Panc1 (cell line): ENCODE measurements at regions not wholly inside any gene's neighbourhood (a gene's known extent, or its start where the extent isn't known, plus 50 kb on each side); places are given as distances from the start of the nearest gene placed in this dataset.

Experiments
- ATAC-seq: fragments of 200-7000 bp; cut with Tn5 transposase; 2 replicates; pipeline ENCODE4 v1.9.1; 2020; ENCODE audit warnings: mild to moderate bottlenecking, moderate library complexity
- BruUV-seq: library from RNA; stranded (reverse); fragments of 400-500 nt; replicated peaks from 2 replicates; lab custom pipeline; 2021; lab: Mats Ljungman, UMichigan
- CTCF ChIA-PET: fragments of 300-600 bp; sonication (Branson Sonifier 250); formaldehyde crosslinking; loops from one replicate; lab custom pipeline; 2022; ENCODE audit warnings: antibody characterized with exemption; lab: Charles Lee
- POLR2A ChIA-PET: fragments of 300-600 bp; sonication (Branson Sonifier 250); formaldehyde crosslinking; loops from one replicate; lab custom pipeline; 2022; ENCODE audit warnings: antibody characterized with exemption; lab: Charles Lee
- DNase-seq: peaks from one replicate; pipeline ENCODE4 v3.0.0-alpha.2; 2010; ENCODE audit warnings: low read depth, low spot score
- H3K27ac ChIP-seq: 2 replicates; pipeline ENCODE4 v1.5.1; 2011; ENCODE audit warnings: mild to moderate bottlenecking, low read length, inconsistent platforms
- H3K27me3 ChIP-seq: fragments of 200-500 bp; sonication (Bioruptor generic); 2 replicates; pipeline ENCODE4 v1.6.0; 2014; ENCODE audit warnings: low read length, inconsistent platforms; ENCODE audit not compliant: control insufficient read depth, insufficient read depth
- H3K36me3 ChIP-seq: fragments of 200-500 bp; sonication (Bioruptor generic); 2 replicates; pipeline ENCODE4 v1.5.1; 2014; ENCODE audit warnings: inconsistent platforms, mild to moderate bottlenecking, low read length, moderate library complexity; ENCODE audit not compliant: control insufficient read depth, insufficient read depth
- H3K4me1 ChIP-seq: 2 replicates; pipeline ENCODE4 v1.5.1; 2011; ENCODE audit warnings: inconsistent platforms, mild to moderate bottlenecking, low read length, moderate library complexity; ENCODE audit not compliant: control insufficient read depth, insufficient read depth
- H3K4me3 ChIP-seq, 2 experiments: 2 replicates each; pipeline ENCODE4 v1.5.1; 2011 to 2012; ENCODE audit warnings: low read depth in 2 of 2, low read length in 2 of 2, mild to moderate bottlenecking in 2 of 2, inconsistent platforms in 1 of 2, moderate library complexity in 1 of 2
- H3K9me3 ChIP-seq: fragments of 200-500 bp; sonication (Bioruptor generic); 2 replicates; pipeline ENCODE4 v1.5.1; 2014; ENCODE audit warnings: low read depth, mild to moderate bottlenecking, inconsistent platforms, low read length, moderate library complexity; ENCODE audit not compliant: control insufficient read depth, insufficient read depth
- CTCF ChIP-seq: fragments of 450-650 bp; IDR thresholded peaks from 2 replicates; pipeline ENCODE4 v1.5.1; 2017; ENCODE audit warnings: mild to moderate bottlenecking
- POLR2AphosphoS5 ChIP-seq: IDR thresholded peaks from 2 replicates; pipeline ENCODE4 v1.6.1; 2012; ENCODE audit warnings: mild to moderate bottlenecking, low read depth, low read length, moderate library complexity
- REST ChIP-seq, 2 experiments: IDR thresholded peaks; 2 replicates each; pipeline ENCODE4 v1.6.1; 2011 to 2012; ENCODE audit warnings: low read depth in 2 of 2, control low read depth in 1 of 2, low read length in 1 of 2, mild to moderate bottlenecking in 1 of 2, moderate library complexity in 1 of 2; ENCODE audit not compliant: insufficient read depth in 1 of 2
- SIN3A ChIP-seq: IDR thresholded peaks from 2 replicates; pipeline ENCODE4 v1.6.1; 2012; ENCODE audit warnings: low read depth, mild to moderate bottlenecking, low read length, moderate library complexity, borderline replicate concordance; ENCODE audit not compliant: insufficient read depth
- TCF7L2 ChIP-seq: IDR thresholded peaks from 2 replicates; pipeline ENCODE4 v1.6.1; 2011; ENCODE audit warnings: mild to moderate bottlenecking, low read depth, low read length, inconsistent platforms
- in situ Hi-C: cut with HindIII; loops from 2 replicates; pipeline ENCODE4 v1.10.0; 2016; ENCODE audit warnings: low sequenced_read_pairs, low pct_unique_long_range_greater_than_20kb
- intact Hi-C: fragments of 100-400 bp; cut with micrococcal nuclease; formaldehyde crosslinking; loops from one replicate; pipeline ENCODE4 v1.10.0; 2022; ENCODE audit not compliant: unreplicated experiment

GRCh38 chr13:61148691-61149315, 266.8 kb downstream of the PCDH20 start:
- Histone ChIP-seq H3K27ac (no peak overlapping the region), H3K27me3 (no peaks in the 10 kb centered on the region), H3K4me3 (no peak overlapping the region), H3K9me3 (no peaks in the 10 kb centered on the region), H3K36me3 (no peaks in the 10 kb centered on the region), H3K4me1 (no peaks in the 10 kb centered on the region)
- no TSS peak for BruUV-seq
- in situ Hi-C loops (no loop called here), intact Hi-C loops (no loop called here)
- no peak for TF ChIP-seq POLR2AphosphoS5
- TF ChIP-seq REST (IDR thresholded peaks at IDR 0.05; ENCODE audit: insufficient read depth in 1 of 2, low read depth in 2 of 2, low read length in 1 of 2) = no peak
- no peak for TF ChIP-seq TCF7L2
- TF ChIP-seq SIN3A = no peak
- no peak for TF ChIP-seq CTCF
- ChIA-PET POLR2A (no interaction called here), CTCF (no interaction called here)
- ATAC-seq (no peak), DNase-seq (no peak)

- Histone ChIP-seq H3K9me3 (no peaks in the 10 kb centered on the region), H3K27ac (no peak overlapping the region), H3K27me3 (no peaks in the 10 kb centered on the region), H3K36me3 (no peaks in the 10 kb centered on the region), H3K4me1 (no peaks in the 10 kb centered on the region), H3K4me3 (no peak overlapping the region)
- ChIA-PET POLR2A (no interaction called here), CTCF (no interaction called here)
- in situ Hi-C loops = no loop called here
- intact Hi-C loops = no loop called here
- TF ChIP-seq CTCF (no peak), POLR2AphosphoS5 (no peak), REST (IDR thresholded peaks at IDR 0.05; ENCODE audit: insufficient read depth in 1 of 2, low read depth in 2 of 2, low read length in 1 of 2) (no peak), TCF7L2 (no peak), SIN3A (no peak)
- BruUV-seq = no TSS peak
- ATAC-seq (no peak), DNase-seq (no peak)
Observed at GRCh38 chr13:61148211-61148610, 267.4 kb downstream of the PCDH20 start.
